ENCODE measurements at regions not wholly inside any gene's neighbourhood (a gene's known extent, or its start where the extent isn't known, plus 50 kb on each side); places are given as distances from the start of the nearest gene placed in this dataset.
A peak's percentile ranks its signal among the peaks of the same experiment; 100 is the strongest.

DNA sequence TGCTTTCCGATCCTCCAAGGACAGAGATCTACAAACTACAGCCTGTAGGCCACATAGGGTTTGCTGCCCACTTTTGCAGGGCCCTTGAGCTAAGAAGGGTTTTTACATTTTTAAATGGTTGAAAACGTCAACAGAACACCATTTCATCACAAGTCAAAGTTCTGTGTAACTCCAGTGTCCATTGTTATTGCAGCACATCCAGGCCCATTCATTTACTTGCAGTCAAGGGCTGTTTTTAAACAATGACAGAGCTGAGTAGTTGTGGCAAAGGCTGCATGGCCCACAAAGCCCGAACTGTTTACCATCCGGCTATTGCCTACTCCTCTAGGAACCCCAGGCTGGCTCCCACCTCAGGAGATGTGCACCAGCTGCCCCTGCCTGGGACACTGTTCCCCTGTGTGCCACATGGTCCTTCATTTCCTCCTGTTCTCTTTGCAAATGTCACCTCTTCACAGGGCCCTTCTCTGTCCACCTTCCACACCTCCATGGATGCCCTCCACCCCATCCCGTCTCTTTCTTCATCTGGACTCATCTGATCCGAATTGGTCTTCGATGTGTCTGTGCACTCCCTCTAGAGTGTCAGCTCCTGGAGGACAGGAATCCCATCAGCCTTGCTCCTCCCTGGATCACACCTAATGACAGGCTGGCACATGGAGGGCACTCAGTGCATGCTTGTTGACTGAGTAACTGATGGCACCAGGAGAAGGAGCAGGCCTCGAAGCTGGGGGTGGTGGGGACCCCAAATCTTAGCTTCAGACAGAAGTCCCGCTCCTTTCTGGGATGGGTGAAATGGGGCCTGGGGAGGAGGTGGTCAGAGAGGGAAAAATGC is 69.5 kb upstream of the IQSEC1 start:
- Histone ChIP-seq H3K9me2 (replicated peaks; ENCODE audit: insufficient read depth, low read length) (no peaks in the 10 kb centered on the region), H3K9ac (ENCODE audit: low read length) (no peak overlapping the region), H4K20me1 (ENCODE audit: insufficient read depth, low read length) (no peaks in the 10 kb centered on the region), H3K4me2 (ENCODE audit: low read depth, low read length) (no peak overlapping the region), H3K79me2 (ENCODE audit: low read length) (no peaks in the 10 kb centered on the region), H3K4me1 (ENCODE audit: low read length) (no peaks in the 10 kb centered on the region), H3K9me3 (replicated peaks; ENCODE audit: insufficient read depth, low read length) (no peaks in the 10 kb centered on the region), H3K27me3 (replicated peaks; ENCODE audit: insufficient read depth, low read length) (no peaks in the 10 kb centered on the region), H3K4me3 (ENCODE audit: low read length) (no peak overlapping the region), H2AFZ (ENCODE audit: low read length) (no peak overlapping the region), H3F3A (ENCODE audit: insufficient read depth, low read length) (no peaks in the 10 kb centered on the region), H3K27ac (ENCODE audit: low read length) (no peak overlapping the region), H3K36me3 (replicated peaks; ENCODE audit: insufficient read depth, low read length) (no peaks in the 10 kb centered on the region)
- TF ChIP-seq, protein P1, sequence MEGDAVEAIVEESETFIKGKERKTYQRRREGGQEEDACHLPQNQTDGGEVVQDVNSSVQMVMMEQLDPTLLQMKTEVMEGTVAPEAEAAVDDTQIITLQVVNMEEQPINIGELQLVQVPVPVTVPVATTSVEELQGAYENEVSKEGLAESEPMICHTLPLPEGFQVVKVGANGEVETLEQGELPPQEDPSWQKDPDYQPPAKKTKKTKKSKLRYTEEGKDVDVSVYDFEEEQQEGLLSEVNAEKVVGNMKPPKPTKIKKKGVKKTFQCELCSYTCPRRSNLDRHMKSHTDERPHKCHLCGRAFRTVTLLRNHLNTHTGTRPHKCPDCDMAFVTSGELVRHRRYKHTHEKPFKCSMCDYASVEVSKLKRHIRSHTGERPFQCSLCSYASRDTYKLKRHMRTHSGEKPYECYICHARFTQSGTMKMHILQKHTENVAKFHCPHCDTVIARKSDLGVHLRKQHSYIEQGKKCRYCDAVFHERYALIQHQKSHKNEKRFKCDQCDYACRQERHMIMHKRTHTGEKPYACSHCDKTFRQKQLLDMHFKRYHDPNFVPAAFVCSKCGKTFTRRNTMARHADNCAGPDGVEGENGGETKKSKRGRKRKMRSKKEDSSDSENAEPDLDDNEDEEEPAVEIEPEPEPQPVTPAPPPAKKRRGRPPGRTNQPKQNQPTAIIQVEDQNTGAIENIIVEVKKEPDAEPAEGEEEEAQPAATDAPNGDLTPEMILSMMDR (IDR thresholded peaks at IDR 0.05; ENCODE audit: low read length) = no peak
- no peak for TF ChIP-seq EZH2phosphoT487 (IDR thresholded peaks at IDR 0.05; ENCODE audit: low read length)
- TF ChIP-seq EZH2 (optimal IDR thresholded peaks at IDR 0.05; ENCODE audit: low read depth, low read length) = no peak
- no peak for DNase-seq

DNA sequence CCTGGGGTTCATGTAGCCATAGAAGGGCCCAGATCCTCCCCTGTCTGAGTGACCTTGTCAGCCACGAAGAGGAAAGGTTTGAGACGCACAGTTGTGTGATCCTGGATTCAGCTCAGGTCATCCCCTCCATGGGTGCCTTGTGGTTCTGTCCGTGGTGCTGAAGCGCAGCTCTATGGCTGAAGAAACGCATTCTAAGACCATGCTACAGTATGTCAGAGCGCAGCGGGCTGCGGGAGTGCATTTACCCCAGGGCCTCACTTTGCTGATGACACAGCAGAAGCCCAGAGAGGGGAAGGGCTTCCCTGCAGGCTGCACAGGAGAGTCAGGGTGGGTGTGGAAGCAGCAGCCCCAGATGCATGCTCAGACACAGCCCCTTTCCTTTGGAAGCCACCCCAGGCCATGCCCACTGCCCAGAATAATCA is 68.8 kb upstream of the IQSEC1 start:
- no peak overlapping the region for H3K4me2 ChIP-seq (ENCODE audit: low read depth, low read length)
- H3K9me3 ChIP-seq (replicated peaks; ENCODE audit: insufficient read depth, low read length) = no peaks in the 10 kb centered on the region
- no peak overlapping the region for H3K4me3 ChIP-seq (ENCODE audit: low read length)
- H3K9ac ChIP-seq (ENCODE audit: low read length) = no peak overlapping the region
- H3K4me1 ChIP-seq (ENCODE audit: low read length) = no peaks in the 10 kb centered on the region
- no peak overlapping the region for H2AFZ ChIP-seq (ENCODE audit: low read length)
- TF ChIP-seq, protein P1 (IDR thresholded peaks at IDR 0.05; ENCODE audit: low read length) = no peak
- TF ChIP-seq EZH2 (optimal IDR thresholded peaks at IDR 0.05; ENCODE audit: low read depth, low read length) (no peak), EZH2phosphoT487 (IDR thresholded peaks at IDR 0.05; ENCODE audit: low read length) (no peak)
- no peaks in the 10 kb centered on the region for H3F3A ChIP-seq (ENCODE audit: insufficient read depth, low read length)
- no peaks in the 10 kb centered on the region for H4K20me1 ChIP-seq (ENCODE audit: insufficient read depth, low read length)
- H3K79me2 ChIP-seq (ENCODE audit: low read length) = no peaks in the 10 kb centered on the region
- H3K36me3 ChIP-seq (replicated peaks; ENCODE audit: insufficient read depth, low read length) = no peaks in the 10 kb centered on the region
- H3K27ac ChIP-seq (ENCODE audit: low read length) = no peak overlapping the region
- DNase-seq = peak; percentile 30
- no peaks in the 10 kb centered on the region for H3K27me3 ChIP-seq (replicated peaks; ENCODE audit: insufficient read depth, low read length)
- no peaks in the 10 kb centered on the region for H3K9me2 ChIP-seq (replicated peaks; ENCODE audit: insufficient read depth, low read length)

DNA sequence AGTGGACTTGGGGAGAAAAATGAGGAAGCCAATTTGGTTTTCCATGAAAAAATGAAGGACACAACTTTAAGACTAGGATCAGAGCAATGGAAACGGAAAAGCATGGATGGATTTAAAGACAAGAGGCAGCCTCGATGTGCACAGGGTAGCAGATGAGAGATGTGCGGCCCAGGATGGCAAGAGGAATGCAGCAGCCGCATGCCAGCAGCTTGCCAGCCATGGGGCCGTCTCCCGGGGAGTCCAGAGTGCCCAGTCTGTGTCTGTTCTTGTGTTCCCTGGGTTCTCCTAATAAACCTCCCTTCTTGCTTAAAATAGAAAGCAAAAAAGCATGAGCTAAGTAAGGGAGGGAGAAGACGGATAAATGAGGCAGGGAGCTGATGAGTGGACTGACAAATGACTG is 68.0 kb upstream of the IQSEC1 start:
- no peaks in the 10 kb centered on the region for H3K27me3 ChIP-seq (replicated peaks; ENCODE audit: insufficient read depth, low read length)
- TF ChIP-seq, protein P1 (IDR thresholded peaks at IDR 0.05; ENCODE audit: low read length) = no peak
- TF ChIP-seq EZH2 (optimal IDR thresholded peaks at IDR 0.05; ENCODE audit: low read depth, low read length) (no peak), EZH2phosphoT487 (IDR thresholded peaks at IDR 0.05; ENCODE audit: low read length) (no peak)
- H4K20me1 ChIP-seq (ENCODE audit: insufficient read depth, low read length) = no peaks in the 10 kb centered on the region
- H3K27ac ChIP-seq (ENCODE audit: low read length) = no peak overlapping the region
- H3K36me3 ChIP-seq (replicated peaks; ENCODE audit: insufficient read depth, low read length) = no peaks in the 10 kb centered on the region
- H2AFZ ChIP-seq (ENCODE audit: low read length) = no peak overlapping the region
- H3K9ac ChIP-seq (ENCODE audit: low read length) = no peak overlapping the region
- H3K4me2 ChIP-seq (ENCODE audit: low read depth, low read length) = no peak overlapping the region
- H3K4me3 ChIP-seq (ENCODE audit: low read length) = no peak overlapping the region
- H3K9me2 ChIP-seq (replicated peaks; ENCODE audit: insufficient read depth, low read length) = no peaks in the 10 kb centered on the region
- no peak for DNase-seq
- no peaks in the 10 kb centered on the region for H3K9me3 ChIP-seq (replicated peaks; ENCODE audit: insufficient read depth, low read length)
- no peaks in the 10 kb centered on the region for H3F3A ChIP-seq (ENCODE audit: insufficient read depth, low read length)
- H3K79me2 ChIP-seq (ENCODE audit: low read length) = no peaks in the 10 kb centered on the region
- H3K4me1 ChIP-seq (ENCODE audit: low read length) = no peaks in the 10 kb centered on the region
